ENCODE measurements at regions not wholly inside any gene's neighbourhood (a gene's known extent, or its start where the extent isn't known, plus 50 kb on each side); places are given as distances from the start of the nearest gene placed in this dataset.
A peak's percentile ranks its signal among the peaks of the same experiment; 100 is the strongest.

DNA sequence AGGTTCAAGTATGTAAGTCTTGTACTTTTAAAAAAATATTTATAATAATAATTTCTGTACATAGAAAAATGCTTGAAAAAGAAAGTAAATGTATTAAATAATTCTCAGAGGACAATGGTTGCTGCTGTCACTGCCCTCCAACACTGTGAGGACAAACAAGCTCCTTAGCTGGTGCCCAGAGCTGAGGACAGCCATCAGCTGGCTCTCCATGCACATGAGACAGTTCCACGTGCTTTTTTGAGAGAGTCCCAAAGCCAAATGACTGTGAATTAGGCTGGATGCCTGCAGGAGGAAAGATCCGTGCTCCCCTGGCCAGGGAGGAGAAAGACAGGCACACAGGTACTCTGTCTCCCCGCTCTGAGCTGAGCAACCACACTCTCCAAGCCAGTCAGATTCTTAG is 115.5 kb upstream of the IRX5 start:
- intact Hi-C loops (cut with DNase I): no loop called here
- Histone ChIP-seq H3K27me3 (peaks cover 0 to 3% of the 10 kb centered on the region in 2 donors), H3K9me3 (no peaks in the 10 kb centered on the region), H3K27ac (no peak overlapping the region), H3K4me1 (no peaks in the 10 kb centered on the region), H3K4me3 (no peak overlapping the region), H3K36me3 (no peaks in the 10 kb centered on the region)
- no peak for DNase-seq
- TF ChIP-seq, protein P1, sequence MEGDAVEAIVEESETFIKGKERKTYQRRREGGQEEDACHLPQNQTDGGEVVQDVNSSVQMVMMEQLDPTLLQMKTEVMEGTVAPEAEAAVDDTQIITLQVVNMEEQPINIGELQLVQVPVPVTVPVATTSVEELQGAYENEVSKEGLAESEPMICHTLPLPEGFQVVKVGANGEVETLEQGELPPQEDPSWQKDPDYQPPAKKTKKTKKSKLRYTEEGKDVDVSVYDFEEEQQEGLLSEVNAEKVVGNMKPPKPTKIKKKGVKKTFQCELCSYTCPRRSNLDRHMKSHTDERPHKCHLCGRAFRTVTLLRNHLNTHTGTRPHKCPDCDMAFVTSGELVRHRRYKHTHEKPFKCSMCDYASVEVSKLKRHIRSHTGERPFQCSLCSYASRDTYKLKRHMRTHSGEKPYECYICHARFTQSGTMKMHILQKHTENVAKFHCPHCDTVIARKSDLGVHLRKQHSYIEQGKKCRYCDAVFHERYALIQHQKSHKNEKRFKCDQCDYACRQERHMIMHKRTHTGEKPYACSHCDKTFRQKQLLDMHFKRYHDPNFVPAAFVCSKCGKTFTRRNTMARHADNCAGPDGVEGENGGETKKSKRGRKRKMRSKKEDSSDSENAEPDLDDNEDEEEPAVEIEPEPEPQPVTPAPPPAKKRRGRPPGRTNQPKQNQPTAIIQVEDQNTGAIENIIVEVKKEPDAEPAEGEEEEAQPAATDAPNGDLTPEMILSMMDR (IDR thresholded peaks at IDR 0.05): no peak
- ATAC-seq: no peak

DNA sequence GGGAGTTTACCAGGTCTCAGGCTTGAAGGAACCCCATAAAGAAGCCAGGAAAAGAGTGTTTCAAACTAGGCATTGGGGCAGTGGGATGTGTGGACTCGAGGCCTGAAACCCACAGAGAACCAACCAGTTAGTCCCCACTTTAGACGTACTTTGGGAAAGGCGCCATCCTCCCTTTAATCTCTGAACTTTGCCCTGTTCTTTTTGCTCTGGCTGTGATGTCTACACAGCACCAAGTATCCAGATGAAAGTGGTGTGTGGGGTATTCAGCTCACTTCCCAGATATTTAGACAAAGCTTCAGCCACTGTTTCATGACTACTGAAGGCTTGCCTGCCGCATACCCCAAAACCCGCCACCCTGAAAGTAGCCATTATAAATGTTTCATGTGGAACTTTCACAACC is 116.9 kb upstream of the IRX5 start:
- no peak for DNase-seq
- no peaks in the 10 kb centered on the region for H3K9me3 ChIP-seq
- intact Hi-C loops (cut with DNase I): no loop called here
- H3K27me3 ChIP-seq: peaks cover 0 to 3% of the 10 kb centered on the region in 2 donors
- no peak for ATAC-seq
- H3K27ac ChIP-seq: no peak overlapping the region
- no peaks in the 10 kb centered on the region for H3K4me1 ChIP-seq
- no peaks in the 10 kb centered on the region for H3K36me3 ChIP-seq
- no peak overlapping the region for H3K4me3 ChIP-seq
- TF ChIP-seq, protein P1 (IDR thresholded peaks at IDR 0.05): no peak

DNA sequence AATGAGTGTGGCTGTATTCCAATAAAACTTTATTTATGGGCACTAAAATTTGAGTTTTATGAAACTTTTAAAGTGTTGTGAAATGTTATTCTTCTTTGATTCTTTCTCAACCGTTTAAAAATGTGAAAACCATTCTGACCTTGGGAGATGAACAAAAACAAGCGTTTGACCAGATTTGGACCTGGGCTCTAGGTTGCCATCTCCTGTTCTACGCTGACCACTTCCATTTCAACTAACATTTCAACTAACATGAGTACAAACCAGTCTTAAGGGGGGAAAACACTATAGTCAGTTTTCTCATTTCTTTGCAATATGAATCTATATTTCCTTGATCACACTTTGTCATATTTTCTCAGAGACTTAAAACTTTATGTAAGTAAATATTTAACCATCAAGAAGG is 118.4 kb upstream of the IRX5 start:
- DNase-seq: no peak
- no peak overlapping the region for H3K4me3 ChIP-seq
- no peaks in the 10 kb centered on the region for H3K9me3 ChIP-seq
- intact Hi-C loops (cut with DNase I): no loop called here
- H3K27me3 ChIP-seq: peaks cover 0 to under 1% of the 10 kb centered on the region in 2 donors
- peak; percentile 54 for ATAC-seq
- H3K27ac ChIP-seq: no peak overlapping the region
- no peaks in the 10 kb centered on the region for H3K4me1 ChIP-seq
- H3K36me3 ChIP-seq: no peaks in the 10 kb centered on the region
- TF ChIP-seq, protein P1 (IDR thresholded peaks at IDR 0.05): no peak

DNA sequence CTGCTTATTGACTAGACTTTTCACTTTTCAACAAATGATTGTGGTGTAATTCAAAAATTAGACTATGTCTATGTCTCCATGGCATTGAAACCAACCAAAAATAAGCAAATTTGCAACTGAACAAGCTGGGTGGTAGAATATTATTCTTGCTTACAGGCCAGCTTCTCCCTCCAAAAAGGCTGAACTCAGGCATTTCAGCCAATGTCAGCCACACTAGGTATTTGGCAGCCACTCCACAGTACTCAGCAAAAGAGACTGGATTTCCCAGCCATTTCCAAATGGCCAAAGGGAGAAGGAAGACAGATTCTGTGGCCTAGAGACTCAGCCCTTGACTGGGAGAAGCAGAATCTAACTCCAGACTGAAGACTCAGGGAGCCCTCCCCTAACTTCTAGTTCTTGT is 121.8 kb upstream of the IRX5 start:
- Histone ChIP-seq H3K4me1 (no peaks in the 10 kb centered on the region), H3K36me3 (no peaks in the 10 kb centered on the region), H3K27ac (no peak overlapping the region), H3K9me3 (no peaks in the 10 kb centered on the region), H3K4me3 (no peak overlapping the region), H3K27me3 (no peaks in the 10 kb centered on the region)
- no peak for DNase-seq
- ATAC-seq: no peak
- intact Hi-C loops (cut with DNase I): no loop called here
- TF ChIP-seq, protein P1 (IDR thresholded peaks at IDR 0.05): no peak

DNA sequence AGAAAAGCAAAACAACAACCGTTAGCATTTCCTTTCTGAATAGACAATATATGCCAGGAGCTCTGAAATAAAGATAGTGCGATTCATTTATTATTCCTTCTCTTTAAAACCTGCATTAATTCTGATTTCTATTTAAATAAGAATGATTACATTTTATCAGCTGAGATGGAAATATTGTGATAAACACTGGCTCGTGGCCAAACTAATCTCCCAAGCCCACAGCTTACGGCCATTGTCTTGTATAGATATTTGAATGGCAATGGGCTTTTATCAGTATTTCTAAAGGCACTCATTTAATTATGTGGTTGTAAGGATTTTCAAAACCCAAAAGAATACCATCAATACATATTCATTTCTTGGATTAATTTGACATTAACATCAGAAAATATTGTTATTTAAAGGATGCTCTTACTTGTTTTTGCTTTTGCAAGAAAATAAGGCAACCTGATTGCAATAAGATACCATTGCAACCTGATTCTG is 123.7 kb upstream of the IRX5 start:
- no peak overlapping the region for H3K4me3 ChIP-seq
- H3K27ac ChIP-seq: no peak overlapping the region
- no peaks in the 10 kb centered on the region for H3K27me3 ChIP-seq
- ATAC-seq: no peak
- intact Hi-C loops (cut with DNase I): no loop called here
- TF ChIP-seq, protein P1 (IDR thresholded peaks at IDR 0.05): no peak
- H3K36me3 ChIP-seq: no peaks in the 10 kb centered on the region
- DNase-seq: no peak
- no peaks in the 10 kb centered on the region for H3K4me1 ChIP-seq
- no peaks in the 10 kb centered on the region for H3K9me3 ChIP-seq

All from left lung (tissue), 4 donors.